Stomach (tissue), 8 donors: ENCODE measurements at regions not wholly inside any gene's neighbourhood (a gene's known extent, or its start where the extent isn't known, plus 50 kb on each side); places are given as distances from the start of the nearest gene placed in this dataset.
A peak's percentile ranks its signal among the peaks of the same experiment; 100 is the strongest.

Experiments used
- DNase-seq, 2 donors: peaks; one replicate each; pipeline versions ENCODE4 v3.0.0 to v3.0.0-alpha.2; 2013 to 2019
- H3K27ac ChIP-seq, 5 donors: fragments of 200-600 bp in 4 of 5; sonication (generic) in 4 of 5; one replicate each; pipeline ENCODE4 v1.5.1; 2013 to 2019; ENCODE audit warnings: mild to moderate bottlenecking in 1 of 5, moderate library complexity in 1 of 5
- H3K27me3 ChIP-seq, 3 donors: fragments of 200-600 bp; sonication (generic); one replicate each; pipeline ENCODE4 v1.5.1; 2017 to 2019; ENCODE audit warnings: mixed run types in 1 of 3
- H3K36me3 ChIP-seq, 4 donors: fragments of 200-600 bp; sonication (generic); 1 replicate in 3 of 4; 2 replicates in 1 of 4; pipeline ENCODE4 v1.5.1; 2016 to 2019
- H3K4me1 ChIP-seq, 4 donors: fragments of 200-600 bp; sonication (generic); one replicate each; pipeline ENCODE4 v1.5.1; 2016 to 2019
- H3K4me3 ChIP-seq, 4 donors: fragments of 200-600 bp; sonication (generic) in 3 of 4; one replicate each; pipeline ENCODE4 v1.5.1; 2016 to 2019; ENCODE audit warnings: mild to moderate bottlenecking in 1 of 4
- H3K9me3 ChIP-seq, 4 donors: fragments of 200-600 bp; sonication (generic); one replicate each; pipeline ENCODE4 v1.5.1; 2016 to 2019
- EP300 ChIP-seq: sonication (generic); formaldehyde crosslinking; IDR thresholded peaks from one replicate; pipeline ENCODE4 v1.6.1; 2017; ENCODE audit warnings: antibody characterized with exemption
- POLR2A ChIP-seq, 4 donors: fragments of 450-650 bp; IDR thresholded peaks; one replicate each; pipeline ENCODE4 v1.6.1; 2016; ENCODE audit warnings: antibody characterized with exemption in 4 of 4, control low read depth in 2 of 4, mild to moderate bottlenecking in 1 of 4, moderate library complexity in 1 of 4
- POLR2AphosphoS5 ChIP-seq, 3 donors: sonication (generic); formaldehyde crosslinking; IDR thresholded peaks; one replicate each; pipeline ENCODE4 v1.6.1; 2016; ENCODE audit warnings: antibody characterized with exemption in 3 of 3
- WGBS, 5 donors: extraction: QIAGEN DNeasy Blood & Tissue Kit in 3 of 5; methylation state at CpG; one replicate each; pipeline versions ENCODE4 v1.1.5 to v1.1.7; 2013 to 2018; 5-methylcytosine and 5-hydroxymethylcytosine counted together
- intact Hi-C: fragments of 100-400 bp; cut with DNase I; formaldehyde crosslinking; loops from one replicate; pipeline ENCODE4 v1.15.1; 2023; ENCODE audit warnings: low total_unique reads
- TF ChIP-seq, protein P1 (sequence below), 7 experiments: fragments of 450-650 bp in 4 of 7; fragments of 200-600 bp in 3 of 7; sonication (generic) in 3 of 7; IDR thresholded peaks; one replicate each; pipeline ENCODE4 v1.5.1; 2016 to 2019; ENCODE audit warnings: antibody characterized with exemption in 7 of 7, control low read depth in 2 of 7, mild to moderate bottlenecking in 1 of 7
- donor health status: healthy with polysubstance abuse.
- donor health status: Bipolar disorder and iron deficiency.
- donor health status: healthy.

DNA sequence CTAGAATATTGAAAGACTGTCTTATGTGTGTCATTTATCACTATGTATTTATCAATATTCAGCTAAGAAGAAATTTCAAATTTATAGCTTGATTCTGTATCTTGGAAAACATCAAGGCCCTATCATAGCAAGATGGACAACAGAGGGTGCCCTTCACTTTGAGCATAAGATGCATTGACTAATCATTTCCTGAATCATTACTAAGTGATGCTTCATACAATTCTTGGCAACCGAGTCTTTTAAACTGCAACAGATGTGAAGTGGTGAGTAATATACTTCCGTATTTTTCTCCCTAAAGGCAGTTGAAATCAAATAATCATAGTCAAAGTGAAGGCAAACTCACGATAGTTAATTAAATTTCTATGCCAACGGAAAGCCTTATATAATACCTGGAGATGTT is 318.6 kb upstream of the RGMB start:
- WGBS, 5 donors: 21 to 48% (median 36%) methylated on average over 4 of the region's 4 CpGs
- intact Hi-C loops: no loop called here
- H3K36me3 ChIP-seq: no peaks in the 10 kb centered on the region
- H3K4me1 ChIP-seq: peaks cover 0 to 13% (median 3%) of the 10 kb centered on the region in 4 donors
- no peaks in the 10 kb centered on the region for H3K27me3 ChIP-seq
- TF ChIP-seq, protein P1, sequence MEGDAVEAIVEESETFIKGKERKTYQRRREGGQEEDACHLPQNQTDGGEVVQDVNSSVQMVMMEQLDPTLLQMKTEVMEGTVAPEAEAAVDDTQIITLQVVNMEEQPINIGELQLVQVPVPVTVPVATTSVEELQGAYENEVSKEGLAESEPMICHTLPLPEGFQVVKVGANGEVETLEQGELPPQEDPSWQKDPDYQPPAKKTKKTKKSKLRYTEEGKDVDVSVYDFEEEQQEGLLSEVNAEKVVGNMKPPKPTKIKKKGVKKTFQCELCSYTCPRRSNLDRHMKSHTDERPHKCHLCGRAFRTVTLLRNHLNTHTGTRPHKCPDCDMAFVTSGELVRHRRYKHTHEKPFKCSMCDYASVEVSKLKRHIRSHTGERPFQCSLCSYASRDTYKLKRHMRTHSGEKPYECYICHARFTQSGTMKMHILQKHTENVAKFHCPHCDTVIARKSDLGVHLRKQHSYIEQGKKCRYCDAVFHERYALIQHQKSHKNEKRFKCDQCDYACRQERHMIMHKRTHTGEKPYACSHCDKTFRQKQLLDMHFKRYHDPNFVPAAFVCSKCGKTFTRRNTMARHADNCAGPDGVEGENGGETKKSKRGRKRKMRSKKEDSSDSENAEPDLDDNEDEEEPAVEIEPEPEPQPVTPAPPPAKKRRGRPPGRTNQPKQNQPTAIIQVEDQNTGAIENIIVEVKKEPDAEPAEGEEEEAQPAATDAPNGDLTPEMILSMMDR (IDR thresholded peaks at IDR 0.05): peak in 1 of 7 experiments; percentile 5
- no peak for TF ChIP-seq POLR2A (IDR thresholded peaks at IDR 0.05)
- no peak overlapping the region for H3K4me3 ChIP-seq
- peak in 1 of 2 donors; percentile 43 for DNase-seq
- H3K9me3 ChIP-seq: no peaks in the 10 kb centered on the region
- peak overlapping the region in 2 of 5 donors; percentile 6 to 40 for H3K27ac ChIP-seq

DNA sequence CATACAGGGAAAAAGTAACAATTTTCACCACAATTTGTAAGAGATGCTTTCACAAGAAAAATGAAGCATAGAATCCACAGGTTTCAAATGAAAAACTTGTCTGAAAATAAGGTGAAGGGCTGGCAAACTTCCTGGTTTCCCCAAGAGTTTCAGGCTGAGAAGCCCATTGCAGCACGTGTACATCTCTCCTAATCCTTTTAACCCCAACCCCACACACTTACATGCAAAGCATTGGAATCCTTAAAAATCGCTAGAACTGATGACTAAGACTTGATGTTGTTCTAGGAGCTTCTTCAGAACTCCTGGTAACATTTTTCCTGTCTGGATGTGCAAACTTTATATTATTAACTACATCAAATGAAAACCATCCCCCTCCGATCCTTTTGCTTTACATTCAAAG is 317.8 kb upstream of the RGMB start:
- 53 to 69% (median 61%) methylated on average over 3 of the region's 3 CpGs for WGBS, 5 donors
- intact Hi-C loops: no loop called here
- H3K4me1 ChIP-seq: peaks cover 0 to 13% (median 3%) of the 10 kb centered on the region in 4 donors

DNA sequence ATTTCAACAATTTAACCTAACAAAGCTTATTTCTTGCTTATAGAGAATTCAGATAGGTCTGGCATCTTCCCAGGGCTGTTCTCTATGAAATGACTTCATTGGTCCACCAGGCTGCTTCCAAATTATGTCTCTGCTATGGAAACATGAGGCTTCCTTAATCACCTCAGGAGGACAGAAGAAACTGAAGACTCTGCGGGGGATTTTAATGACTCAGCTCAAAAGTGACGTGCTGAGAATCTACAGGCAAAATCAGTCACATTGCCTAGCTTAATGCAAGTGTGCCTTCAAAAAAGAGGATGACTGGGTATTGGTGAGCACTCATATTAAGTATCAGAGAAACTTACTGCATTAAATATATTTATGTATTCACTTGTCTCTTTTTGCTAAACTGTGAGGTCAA is 315.5 kb upstream of the RGMB start:
- no peaks in the 10 kb centered on the region for H3K36me3 ChIP-seq
- no peak overlapping the region for H3K4me3 ChIP-seq
- TF ChIP-seq POLR2AphosphoS5 (IDR thresholded peaks at IDR 0.05) (no peak), EP300 (no peak), POLR2A (IDR thresholded peaks at IDR 0.05) (no peak)
- TF ChIP-seq, protein P1 (IDR thresholded peaks at IDR 0.05): no peak
- H3K4me1 ChIP-seq: peaks cover 0 to 13% (median 3%) of the 10 kb centered on the region in 4 donors
- no peak for DNase-seq
- H3K9me3 ChIP-seq: no peaks in the 10 kb centered on the region
- intact Hi-C loops: no loop called here
- 86 to 93% (median 88%) methylated on average over 2 of the region's 2 CpGs for WGBS, 5 donors
- H3K27me3 ChIP-seq: no peaks in the 10 kb centered on the region
- no peak overlapping the region for H3K27ac ChIP-seq

More for the DNA sequence above, 317.8 kb upstream of the RGMB start:
- Histone ChIP-seq H3K36me3 (no peaks in the 10 kb centered on the region), H3K4me3 (no peak overlapping the region), H3K27ac (no peak overlapping the region), H3K9me3 (no peaks in the 10 kb centered on the region), H3K27me3 (no peaks in the 10 kb centered on the region)
- no peak for TF ChIP-seq POLR2AphosphoS5 (IDR thresholded peaks at IDR 0.05)
- TF ChIP-seq, protein P1 (IDR thresholded peaks at IDR 0.05): no peak
- DNase-seq: peak in 1 of 2 donors; percentile 6

DNA sequence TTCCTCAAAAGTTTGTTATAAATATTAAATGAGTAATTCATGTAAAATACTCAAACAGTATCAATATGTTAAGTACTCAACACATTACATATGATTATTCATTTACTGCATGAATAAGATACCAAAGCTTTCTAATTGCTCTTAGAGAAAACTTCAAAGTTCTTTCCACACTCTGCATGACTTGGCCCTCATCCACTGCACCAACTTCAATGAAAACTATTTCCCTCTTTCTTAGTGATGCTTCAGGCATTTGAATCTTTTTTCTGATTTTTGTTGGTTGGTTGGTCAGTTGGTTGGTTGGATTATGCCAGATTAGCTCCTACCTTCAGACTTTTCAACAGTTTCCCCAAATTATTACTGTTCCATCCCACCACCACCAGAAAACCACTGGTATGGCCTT is 314.7 kb upstream of the RGMB start:
- H3K9me3 ChIP-seq: no peaks in the 10 kb centered on the region
- no peak overlapping the region for H3K27ac ChIP-seq
- H3K36me3 ChIP-seq: no peaks in the 10 kb centered on the region
- H3K4me1 ChIP-seq: peaks cover 0 to 13% (median 3%) of the 10 kb centered on the region in 4 donors
- H3K27me3 ChIP-seq: no peaks in the 10 kb centered on the region
- no peak overlapping the region for H3K4me3 ChIP-seq
- intact Hi-C loops: no loop called here
- TF ChIP-seq, protein P1 (IDR thresholded peaks at IDR 0.05): no peak
- no peak for TF ChIP-seq POLR2A (IDR thresholded peaks at IDR 0.05)
- no peak for TF ChIP-seq EP300
- no peak for TF ChIP-seq POLR2AphosphoS5 (IDR thresholded peaks at IDR 0.05)
- no peak for DNase-seq
